Natural killer cell (primary cell): ENCODE measurements at regions not wholly inside any gene's neighbourhood (a gene's known extent, or its start where the extent isn't known, plus 50 kb on each side); places are given as distances from the start of the nearest gene placed in this dataset.

ENCODE experiments used
- ATAC-seq, 3 donors: fragments of 150-1000 bp in 2 of 3; fragments of 200-7000 bp in 1 of 3; cut with Tn5 transposase; 1 replicate in 1 of 3; 2 replicates in 2 of 3; pipeline ENCODE4 v1.10.0; 2021; ENCODE audit warnings: mild to moderate bottlenecking in 2 of 3, moderate library complexity in 2 of 3
- DNase-seq, 2 donors: peaks; one replicate each; pipeline versions ENCODE4 v3.0.0 to v3.0.0-alpha.2; 2013 to 2021; ENCODE audit warnings: mixed read lengths in 1 of 2
- H3K27ac ChIP-seq: one replicate; pipeline ENCODE4 v1.5.1; 2013; ENCODE audit warnings: mild to moderate bottlenecking, low read length
- H3K27me3 ChIP-seq: one replicate; pipeline ENCODE4 v1.6.1; 2013; ENCODE audit warnings: low read length; ENCODE audit not compliant: control insufficient read depth, insufficient read depth
- H3K36me3 ChIP-seq: one replicate; pipeline ENCODE4 v1.6.1; 2013; ENCODE audit warnings: low read length; ENCODE audit not compliant: control insufficient read depth, insufficient read depth
- H3K4me1 ChIP-seq: one replicate; pipeline ENCODE4 v1.6.1; 2013; ENCODE audit warnings: low read length; ENCODE audit not compliant: control insufficient read depth, insufficient read depth
- H3K4me3 ChIP-seq: one replicate; pipeline ENCODE4 v1.5.1; 2013; ENCODE audit warnings: low read length
- H3K9me3 ChIP-seq: one replicate; pipeline ENCODE4 v1.6.1; 2013; ENCODE audit warnings: low read length; ENCODE audit not compliant: control insufficient read depth, insufficient read depth
- H3K27ac Mint-ChIP-seq, 2 donors: one replicate each; pipeline ENCODE4 v1.8.0; 2022; ENCODE audit warnings: mild to moderate bottlenecking in 2 of 2, mixed read lengths in 2 of 2, moderate library complexity in 1 of 2
- H3K27me3 Mint-ChIP-seq, 2 donors: one replicate each; pipeline ENCODE4 v1.8.0; 2022; ENCODE audit warnings: low read depth in 2 of 2, mixed read lengths in 2 of 2
- H3K36me3 Mint-ChIP-seq: one replicate; pipeline ENCODE4 v1.8.0; 2022; ENCODE audit warnings: mixed read lengths
- H3K4me1 Mint-ChIP-seq, 2 donors: one replicate each; pipeline ENCODE4 v1.8.0; 2022; ENCODE audit warnings: mixed read lengths in 2 of 2
- H3K4me3 Mint-ChIP-seq: one replicate; pipeline ENCODE4 v1.8.0; 2022; ENCODE audit warnings: mild to moderate bottlenecking, moderate library complexity, mixed read lengths
- H3K9me3 Mint-ChIP-seq, 2 donors: one replicate each; pipeline ENCODE4 v1.8.0; 2022; ENCODE audit warnings: mixed read lengths in 2 of 2
- WGBS: methylation state at CpG from one replicate; pipeline ENCODE4 v1.1.7; 2013; ENCODE audit warnings: missing lambda C conversion rate; ENCODE audit not compliant: insufficient coverage; 5-methylcytosine and 5-hydroxymethylcytosine counted together
- intact Hi-C: fragments of 100-400 bp; cut with micrococcal nuclease; formaldehyde crosslinking; loops from one replicate; pipeline ENCODE4 v1.14.2; 2022
- TF ChIP-seq, protein P1 (sequence below): fragments of 200-600 bp; IDR thresholded peaks from one replicate; pipeline ENCODE4 v1.8.0; 2022; ENCODE audit warnings: antibody characterized with exemption

DNA sequence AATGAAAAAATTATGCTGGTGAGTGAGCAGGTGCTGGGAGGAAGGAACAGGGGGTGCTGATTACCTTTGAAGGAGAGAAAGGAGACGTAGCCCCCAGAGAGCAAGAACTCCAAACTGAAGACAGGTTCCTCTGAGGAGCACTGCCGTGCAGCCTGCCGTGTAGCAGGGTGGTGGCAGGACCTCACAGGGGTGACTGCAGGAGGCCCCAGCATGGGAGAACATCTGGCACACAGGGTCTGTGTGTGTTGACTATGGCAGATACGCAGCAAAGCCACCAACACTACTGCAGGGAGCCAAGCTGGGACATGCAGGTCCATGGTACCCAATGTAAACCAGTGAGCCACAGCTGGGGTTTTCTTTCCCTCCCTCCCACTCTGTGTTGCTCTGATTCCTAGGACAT, 192.1 kb upstream of the PDE1C start:
- Histone ChIP-seq H3K27ac (no peak overlapping the region), H3K4me1 (no peaks in the 10 kb centered on the region), H3K9me3 (no peaks in the 10 kb centered on the region), H3K36me3 (no peaks in the 10 kb centered on the region), H3K4me3 (no peak overlapping the region), H3K27me3 (no peaks in the 10 kb centered on the region)
- ATAC-seq (no peak), DNase-seq (no peak)
- intact Hi-C loops: no loop called here
- 68% methylated on average over 4 of the region's 4 CpGs for WGBS
- Mint-ChIP-seq H3K27me3 (no peaks in the 10 kb centered on the region), H3K9me3 (peaks cover 2 to 3% of the 10 kb centered on the region in 2 donors), H3K36me3 (no peaks in the 10 kb centered on the region), H3K4me3 (no peak overlapping the region), H3K4me1 (no peaks in the 10 kb centered on the region), H3K27ac (no peak overlapping the region)
- TF ChIP-seq, protein P1, sequence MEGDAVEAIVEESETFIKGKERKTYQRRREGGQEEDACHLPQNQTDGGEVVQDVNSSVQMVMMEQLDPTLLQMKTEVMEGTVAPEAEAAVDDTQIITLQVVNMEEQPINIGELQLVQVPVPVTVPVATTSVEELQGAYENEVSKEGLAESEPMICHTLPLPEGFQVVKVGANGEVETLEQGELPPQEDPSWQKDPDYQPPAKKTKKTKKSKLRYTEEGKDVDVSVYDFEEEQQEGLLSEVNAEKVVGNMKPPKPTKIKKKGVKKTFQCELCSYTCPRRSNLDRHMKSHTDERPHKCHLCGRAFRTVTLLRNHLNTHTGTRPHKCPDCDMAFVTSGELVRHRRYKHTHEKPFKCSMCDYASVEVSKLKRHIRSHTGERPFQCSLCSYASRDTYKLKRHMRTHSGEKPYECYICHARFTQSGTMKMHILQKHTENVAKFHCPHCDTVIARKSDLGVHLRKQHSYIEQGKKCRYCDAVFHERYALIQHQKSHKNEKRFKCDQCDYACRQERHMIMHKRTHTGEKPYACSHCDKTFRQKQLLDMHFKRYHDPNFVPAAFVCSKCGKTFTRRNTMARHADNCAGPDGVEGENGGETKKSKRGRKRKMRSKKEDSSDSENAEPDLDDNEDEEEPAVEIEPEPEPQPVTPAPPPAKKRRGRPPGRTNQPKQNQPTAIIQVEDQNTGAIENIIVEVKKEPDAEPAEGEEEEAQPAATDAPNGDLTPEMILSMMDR: no peak

DNA sequence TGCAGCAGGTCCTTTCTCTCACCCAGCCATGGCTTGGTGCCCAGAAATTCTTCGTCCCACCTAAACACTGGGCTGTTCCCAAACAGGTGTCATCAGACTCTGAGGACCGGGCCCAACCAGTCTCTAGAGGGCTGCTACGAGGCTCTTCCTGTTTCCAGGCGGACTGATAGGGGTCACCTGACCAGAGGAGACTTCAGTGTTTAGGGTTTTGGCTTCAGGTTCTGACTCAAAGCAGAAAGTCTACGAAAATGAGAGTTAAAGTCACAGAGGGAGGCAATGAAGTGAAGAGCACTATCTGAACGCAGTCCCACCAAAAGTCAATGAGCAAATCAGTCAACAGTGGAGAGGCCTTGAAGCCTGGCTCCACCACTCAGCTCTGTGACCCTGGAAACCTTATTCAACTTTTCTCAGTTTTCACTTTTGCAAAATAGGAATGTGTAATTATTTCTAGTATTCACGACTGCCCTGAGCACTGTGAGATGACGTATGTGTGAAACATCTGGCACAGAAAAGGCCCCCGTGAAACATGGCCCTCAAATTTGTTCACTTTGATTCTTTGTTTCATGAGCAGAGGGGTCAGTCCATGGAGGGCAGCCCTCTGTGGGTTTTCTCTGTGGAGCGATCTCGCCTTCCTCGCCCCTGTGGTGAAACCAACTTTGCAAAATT, 189.9 kb upstream of the PDE1C start:
- H3K27me3 ChIP-seq: no peaks in the 10 kb centered on the region
- Mint-ChIP-seq H3K9me3 (no peaks in the 10 kb centered on the region), H3K27ac (no peak overlapping the region), H3K4me3 (no peak overlapping the region), H3K4me1 (no peaks in the 10 kb centered on the region), H3K36me3 (no peaks in the 10 kb centered on the region), H3K27me3 (no peaks in the 10 kb centered on the region)
- intact Hi-C loops: no loop called here
- DNase-seq (no peak), ATAC-seq (no peak)
- no peaks in the 10 kb centered on the region for H3K9me3 ChIP-seq
- 67% methylated on average over 12 of the region's 12 CpGs for WGBS
- no peak overlapping the region for H3K27ac ChIP-seq
- H3K4me1 ChIP-seq: no peaks in the 10 kb centered on the region
- TF ChIP-seq, protein P1: no peak
- H3K4me3 ChIP-seq: no peak overlapping the region
- no peaks in the 10 kb centered on the region for H3K36me3 ChIP-seq

DNA sequence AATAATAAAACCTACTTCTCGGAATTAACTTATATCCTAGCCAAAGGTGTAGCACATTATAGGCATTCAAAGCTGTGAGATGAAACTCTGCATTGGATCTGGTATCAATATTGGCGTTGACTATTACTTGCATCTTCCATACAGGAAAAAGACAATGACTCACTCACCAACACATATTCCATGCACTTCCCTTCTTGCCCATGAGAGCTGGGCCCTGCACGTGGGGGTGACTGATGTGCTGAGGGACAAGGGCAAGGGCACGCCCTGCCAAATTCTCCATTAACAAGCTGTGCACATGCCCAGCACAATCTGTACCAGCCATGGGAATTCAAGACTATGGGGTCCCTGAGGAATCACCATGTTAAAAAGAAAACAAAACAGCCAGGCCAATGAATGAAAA, 188.1 kb upstream of the PDE1C start:
- no peak overlapping the region for H3K4me3 Mint-ChIP-seq
- no peak overlapping the region for H3K27ac ChIP-seq
- TF ChIP-seq, protein P1: no peak
- intact Hi-C loops: no loop called here
- no peak overlapping the region for H3K27ac Mint-ChIP-seq
- no peak overlapping the region for H3K4me3 ChIP-seq
- H3K36me3 ChIP-seq: no peaks in the 10 kb centered on the region
- H3K36me3 Mint-ChIP-seq: no peaks in the 10 kb centered on the region
- no peaks in the 10 kb centered on the region for H3K9me3 Mint-ChIP-seq
- 79% methylated on average over 4 of the region's 4 CpGs for WGBS
- ATAC-seq (no peak), DNase-seq (no peak)
- no peaks in the 10 kb centered on the region for H3K4me1 ChIP-seq
- H3K4me1 Mint-ChIP-seq: no peaks in the 10 kb centered on the region
- H3K27me3 Mint-ChIP-seq: no peaks in the 10 kb centered on the region
- H3K9me3 ChIP-seq: no peaks in the 10 kb centered on the region
- no peaks in the 10 kb centered on the region for H3K27me3 ChIP-seq

DNA sequence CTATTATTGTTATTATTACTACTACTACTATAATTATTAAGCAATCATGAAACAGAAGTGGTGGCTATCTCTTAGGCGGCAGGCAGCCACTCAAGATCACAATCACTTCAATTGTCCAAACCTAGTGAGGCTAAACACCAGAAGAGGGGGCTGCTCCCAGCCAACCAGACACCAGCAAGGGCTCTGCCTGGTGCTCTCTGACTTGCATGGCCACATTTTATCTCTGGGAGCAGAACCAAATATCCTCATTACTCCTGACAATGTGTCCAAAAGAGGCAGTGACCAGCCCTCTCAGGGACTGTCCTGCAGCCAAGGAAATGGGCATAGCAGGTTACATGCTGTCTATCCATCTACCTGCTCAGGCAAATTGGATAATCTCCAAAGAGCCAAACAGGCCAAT, 187.4 kb upstream of the PDE1C start:
- Histone ChIP-seq H3K27me3 (no peaks in the 10 kb centered on the region), H3K4me3 (no peak overlapping the region), H3K36me3 (no peaks in the 10 kb centered on the region), H3K27ac (no peak overlapping the region), H3K4me1 (no peaks in the 10 kb centered on the region), H3K9me3 (no peaks in the 10 kb centered on the region)
- ATAC-seq: no peak
- no peaks in the 10 kb centered on the region for H3K27me3 Mint-ChIP-seq
- H3K27ac Mint-ChIP-seq: no peak overlapping the region
- no peaks in the 10 kb centered on the region for H3K36me3 Mint-ChIP-seq
- WGBS: 88% methylated on average over 1 of the region's 1 CpG
- TF ChIP-seq, protein P1: no peak
- H3K4me3 Mint-ChIP-seq: no peak overlapping the region
- no peaks in the 10 kb centered on the region for H3K9me3 Mint-ChIP-seq
- no peaks in the 10 kb centered on the region for H3K4me1 Mint-ChIP-seq
- intact Hi-C loops: no loop called here
- DNase-seq: no peak
